K562 (cell line): ENCODE measurements at regions not wholly inside any gene's neighbourhood (a gene's known extent, or its start where the extent isn't known, plus 50 kb on each side); places are given as distances from the start of the nearest gene placed in this dataset.

ENCODE experiments used
- GATA2 ChIP-seq: sonication (generic); formaldehyde crosslinking; IDR thresholded peaks from 2 replicates; pipeline ENCODE4 v1.4.0; 2020; ENCODE audit warnings: mild to moderate bottlenecking, missing genetic modification reagents
- OTX1 ChIP-seq: fragments of 450-650 bp; formaldehyde crosslinking; IDR thresholded peaks from 2 replicates; pipeline ENCODE4 v1.4.0; 2022; ENCODE audit warnings: mild to moderate bottlenecking
- TSC22D4 ChIP-seq: fragments of 450-650 bp; IDR thresholded peaks from 2 replicates; pipeline ENCODE4 v1.6.1; 2016; ENCODE audit warnings: missing genetic modification characterization, missing biosample characterization, control low read depth
- TF ChIP-seq, protein P1 (sequence below): sonication (generic); formaldehyde crosslinking; IDR thresholded peaks from 2 replicates; pipeline ENCODE4 v1.8.1; 2023; ENCODE audit warnings: mild to moderate bottlenecking, missing genetic modification reagents, moderate library complexity

DNA sequence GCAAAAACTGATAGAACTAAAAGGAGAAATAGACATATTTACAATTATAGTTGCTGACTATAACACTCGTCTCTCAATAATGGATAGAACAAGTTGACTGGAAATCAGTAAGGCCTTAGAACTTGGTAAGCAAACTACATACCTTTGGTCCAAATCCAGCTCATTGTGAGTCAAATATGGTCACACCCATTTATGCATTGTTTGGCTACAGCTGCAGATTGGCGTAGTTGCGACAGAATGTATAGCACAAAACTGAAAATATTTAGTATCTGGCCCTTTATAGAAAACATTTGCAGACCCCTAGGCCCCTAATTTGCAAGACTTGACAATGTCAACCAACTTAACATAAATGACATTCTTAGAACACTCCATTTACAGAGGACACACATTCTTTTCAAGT lies 103.6 kb upstream of the EGR2 start:
- TF ChIP-seq TSC22D4 (tag) (no peak), OTX1 (no peak), GATA2 (CRISPR knock-in tag) (no peak)
- TF ChIP-seq, protein P1, sequence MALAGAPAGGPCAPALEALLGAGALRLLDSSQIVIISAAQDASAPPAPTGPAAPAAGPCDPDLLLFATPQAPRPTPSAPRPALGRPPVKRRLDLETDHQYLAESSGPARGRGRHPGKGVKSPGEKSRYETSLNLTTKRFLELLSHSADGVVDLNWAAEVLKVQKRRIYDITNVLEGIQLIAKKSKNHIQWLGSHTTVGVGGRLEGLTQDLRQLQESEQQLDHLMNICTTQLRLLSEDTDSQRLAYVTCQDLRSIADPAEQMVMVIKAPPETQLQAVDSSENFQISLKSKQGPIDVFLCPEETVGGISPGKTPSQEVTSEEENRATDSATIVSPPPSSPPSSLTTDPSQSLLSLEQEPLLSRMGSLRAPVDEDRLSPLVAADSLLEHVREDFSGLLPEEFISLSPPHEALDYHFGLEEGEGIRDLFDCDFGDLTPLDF (CRISPR knock-in tag): no peak
